ENCODE measurements at regions not wholly inside any gene's neighbourhood (a gene's known extent, or its start where the extent isn't known, plus 50 kb on each side); places are given as distances from the start of the nearest gene placed in this dataset.

GRCh38 chr15:31248263-31248662 lies 78.4 kb upstream of the KLF13 start:
- TF ChIP-seq, protein P1, sequence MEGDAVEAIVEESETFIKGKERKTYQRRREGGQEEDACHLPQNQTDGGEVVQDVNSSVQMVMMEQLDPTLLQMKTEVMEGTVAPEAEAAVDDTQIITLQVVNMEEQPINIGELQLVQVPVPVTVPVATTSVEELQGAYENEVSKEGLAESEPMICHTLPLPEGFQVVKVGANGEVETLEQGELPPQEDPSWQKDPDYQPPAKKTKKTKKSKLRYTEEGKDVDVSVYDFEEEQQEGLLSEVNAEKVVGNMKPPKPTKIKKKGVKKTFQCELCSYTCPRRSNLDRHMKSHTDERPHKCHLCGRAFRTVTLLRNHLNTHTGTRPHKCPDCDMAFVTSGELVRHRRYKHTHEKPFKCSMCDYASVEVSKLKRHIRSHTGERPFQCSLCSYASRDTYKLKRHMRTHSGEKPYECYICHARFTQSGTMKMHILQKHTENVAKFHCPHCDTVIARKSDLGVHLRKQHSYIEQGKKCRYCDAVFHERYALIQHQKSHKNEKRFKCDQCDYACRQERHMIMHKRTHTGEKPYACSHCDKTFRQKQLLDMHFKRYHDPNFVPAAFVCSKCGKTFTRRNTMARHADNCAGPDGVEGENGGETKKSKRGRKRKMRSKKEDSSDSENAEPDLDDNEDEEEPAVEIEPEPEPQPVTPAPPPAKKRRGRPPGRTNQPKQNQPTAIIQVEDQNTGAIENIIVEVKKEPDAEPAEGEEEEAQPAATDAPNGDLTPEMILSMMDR (IDR thresholded peaks at IDR 0.05), result no peak
- TF ChIP-seq POLR2AphosphoS5 (IDR thresholded peaks at IDR 0.05), result no peak
- TF ChIP-seq POLR2A (IDR thresholded peaks at IDR 0.05; ENCODE audit: low read depth), result no peak
